Cerebellar cortex (tissue), 1 donor: ENCODE measurements at regions not wholly inside any gene's neighbourhood (a gene's known extent, or its start where the extent isn't known, plus 50 kb on each side); places are given as distances from the start of the nearest gene placed in this dataset.
"Not testable (repeated sequence)": the region's sequence is repeated elsewhere in the genome, so short reads cannot be mapped to it uniquely, and the experiment has no call there.

ENCODE experiments used
- DNase-seq: peaks from one replicate; pipeline ENCODE4 v3.0.0-alpha.2; 2015; ENCODE audit warnings: low spot score

GRCh38 chr15:91622235-91622634, 231.3 kb upstream of the SLCO3A1 start:
- DNase-seq, result no peak

GRCh38 chr15:91622711-91623342, 230.7 kb upstream of the SLCO3A1 start:
- no peak for DNase-seq

GRCh38 chr15:91624353-91624968, 229.0 kb upstream of the SLCO3A1 start:
- no peak for DNase-seq

GRCh38 chr15:91625506-91625905, 228.0 kb upstream of the SLCO3A1 start:
- DNase-seq, result no peak

GRCh38 chr15:91627473-91628278, 225.8 kb upstream of the SLCO3A1 start:
- no peak for DNase-seq

GRCh38 chr15:91630090-91630489, 223.4 kb upstream of the SLCO3A1 start:
- no peak for DNase-seq

- DNase-seq, result no peak
Measured at GRCh38 chr15:91632176-91632575, 221.3 kb upstream of the SLCO3A1 start.

GRCh38 chr15:91632981-91633380, 220.5 kb upstream of the SLCO3A1 start:
- no peak for DNase-seq

- DNase-seq, result no peak
Measured at GRCh38 chr15:91634179-91634578, 219.3 kb upstream of the SLCO3A1 start.

GRCh38 chr15:91635080-91635479, 218.4 kb upstream of the SLCO3A1 start:
- DNase-seq, result no peak

- DNase-seq, result no peak
Measured at GRCh38 chr15:91635641-91636040, 217.9 kb upstream of the SLCO3A1 start.

- no peak for DNase-seq
Measured at GRCh38 chr15:91649016-91649415, 204.5 kb upstream of the SLCO3A1 start.

- no peak for DNase-seq
Measured at GRCh38 chr15:91649831-91650321, 203.6 kb upstream of the SLCO3A1 start.

GRCh38 chr15:91651251-91651650, 202.3 kb upstream of the SLCO3A1 start:
- no peak for DNase-seq

GRCh38 chr15:91652610-91653207, 200.8 kb upstream of the SLCO3A1 start:
- DNase-seq, result no peak

GRCh38 chr15:91655563-91656290, 197.8 kb upstream of the SLCO3A1 start:
- DNase-seq, result not testable (repeated sequence)

- DNase-seq, result no peak
Measured at GRCh38 chr15:91660174-91660649, 193.3 kb upstream of the SLCO3A1 start.

- DNase-seq, result no peak
Measured at GRCh38 chr15:91664224-91664836, 189.2 kb upstream of the SLCO3A1 start.

- DNase-seq, result no peak
Measured at GRCh38 chr15:91665212-91665611, 188.3 kb upstream of the SLCO3A1 start.

- DNase-seq, result no peak
Measured at GRCh38 chr15:91668370-91668769, 185.1 kb upstream of the SLCO3A1 start.

GRCh38 chr15:91670108-91670507, 183.4 kb upstream of the SLCO3A1 start:
- no peak for DNase-seq
